Stimulated activated CD8-positive, alpha-beta memory T cell treated with anti-CD3 and anti-CD28 coated beads, Interleukin-12 subunit alpha, Interleukin-12 subunit beta, amount 100 ng/mL, for 4 hours (primary cell): ENCODE measurements at regions not wholly inside any gene's neighbourhood (a gene's known extent, or its start where the extent isn't known, plus 50 kb on each side); places are given as distances from the start of the nearest gene placed in this dataset.
"Not testable (repeated sequence)": the region's sequence is repeated elsewhere in the genome, so short reads cannot be mapped to it uniquely, and the experiment has no call there.

Source experiments
- DNase-seq: peaks from one replicate; pipeline ENCODE4 v3.0.0-alpha.2; 2020; ENCODE audit warnings: low read depth

DNA sequence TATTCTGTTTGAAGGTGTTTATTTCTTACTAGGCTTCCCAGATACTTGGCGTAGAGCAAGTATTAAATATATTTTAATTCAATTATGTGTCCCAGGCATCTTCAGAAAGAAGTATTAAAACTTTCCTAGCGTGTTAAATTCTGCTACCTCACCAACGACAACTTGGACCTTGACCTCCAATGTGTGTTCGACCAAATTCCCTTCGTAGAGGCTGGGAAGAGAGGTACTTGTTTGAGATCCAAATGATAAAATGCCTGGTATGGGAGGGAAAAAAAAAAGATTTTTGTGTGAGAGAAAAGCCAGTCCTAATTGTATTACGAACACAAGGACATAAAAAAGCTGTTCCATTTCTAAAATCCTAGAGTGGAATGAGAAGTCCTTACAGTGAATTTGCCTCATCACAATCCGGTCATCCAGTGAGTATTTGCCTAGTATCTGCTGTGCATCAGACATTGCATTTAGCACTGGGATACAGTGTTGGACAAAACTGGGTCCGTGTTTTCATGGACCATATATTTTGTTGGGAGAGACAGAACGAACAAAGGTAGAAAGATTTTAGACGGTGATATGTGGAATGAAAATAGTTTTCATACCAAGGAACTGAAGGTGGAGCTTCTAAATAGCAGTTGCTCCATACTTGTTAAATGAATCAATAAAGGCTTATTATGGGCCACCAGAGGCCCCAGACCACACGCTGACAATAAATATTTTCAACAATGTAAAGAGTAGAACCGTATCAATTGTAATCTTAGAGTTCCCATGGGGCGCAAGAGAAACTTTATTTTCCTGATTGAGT is 103.1 kb downstream of the KIF4B start:
- no peak for DNase-seq

DNA sequence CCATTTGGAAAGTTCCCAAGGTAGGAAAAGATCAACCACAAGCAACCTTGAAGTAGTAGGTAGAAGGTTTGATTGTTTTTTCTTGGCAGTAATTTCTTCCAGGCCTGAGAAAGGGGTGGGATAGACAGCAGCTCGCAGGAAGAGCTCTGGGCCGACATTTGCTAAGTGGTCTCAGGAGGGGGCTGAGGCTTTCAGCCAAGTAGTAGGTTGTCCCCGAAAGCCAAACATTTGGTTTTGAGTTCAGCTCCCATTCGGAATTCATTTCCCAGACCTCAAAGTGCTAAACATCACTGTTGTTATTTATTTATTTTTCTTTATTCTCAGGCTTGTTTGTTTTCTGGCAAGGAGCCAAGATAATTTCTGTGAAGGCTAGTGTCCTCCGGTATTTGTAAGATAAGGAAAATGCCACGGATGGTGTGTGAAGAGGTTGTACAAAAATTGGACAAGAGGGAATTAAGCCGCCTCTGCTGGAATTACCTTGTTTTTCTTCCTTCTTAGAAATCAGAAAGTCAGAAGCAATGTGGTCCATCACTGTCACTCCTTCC is 112.1 kb downstream of the KIF4B start:
- DNase-seq = no peak

DNA sequence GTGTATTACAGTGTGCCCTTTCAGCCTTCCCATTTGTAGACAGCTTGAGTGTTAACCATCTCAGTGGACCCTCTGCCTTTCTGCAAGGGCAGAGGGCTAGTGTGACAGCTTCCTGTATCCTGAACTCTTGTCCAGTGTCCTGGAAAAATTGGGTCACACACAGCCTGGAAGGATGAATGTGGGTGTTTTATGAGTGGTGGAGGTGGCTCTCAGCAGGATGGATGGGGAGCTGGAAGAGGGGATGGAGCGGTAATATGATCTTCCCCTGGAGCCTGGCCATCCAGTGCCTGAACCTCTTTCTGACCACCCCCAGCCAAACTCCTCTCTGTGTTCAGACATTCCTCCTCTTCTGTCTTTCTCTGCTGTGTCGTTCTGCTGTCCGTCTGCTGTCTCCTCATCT is 113.0 kb downstream of the KIF4B start:
- DNase-seq = no peak

DNA sequence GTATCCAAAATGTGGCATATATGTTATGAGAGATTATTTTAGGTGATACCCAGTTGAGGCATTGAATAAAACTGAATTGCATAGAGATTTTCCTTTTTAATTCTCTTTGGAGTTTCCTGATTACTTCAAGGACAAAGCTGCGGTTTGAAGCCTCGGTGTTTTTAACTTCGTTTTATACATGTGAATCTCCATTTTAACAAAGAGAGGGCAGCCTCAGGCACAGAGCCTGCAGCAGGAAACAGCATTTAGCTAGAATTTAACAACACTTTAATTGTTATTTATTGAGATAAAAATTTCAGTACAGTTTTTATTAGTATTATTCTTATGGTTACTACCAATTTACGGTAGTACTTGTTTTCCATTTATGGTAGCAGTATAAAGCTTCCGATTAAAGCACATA is 114.0 kb downstream of the KIF4B start:
- DNase-seq = no peak

DNA sequence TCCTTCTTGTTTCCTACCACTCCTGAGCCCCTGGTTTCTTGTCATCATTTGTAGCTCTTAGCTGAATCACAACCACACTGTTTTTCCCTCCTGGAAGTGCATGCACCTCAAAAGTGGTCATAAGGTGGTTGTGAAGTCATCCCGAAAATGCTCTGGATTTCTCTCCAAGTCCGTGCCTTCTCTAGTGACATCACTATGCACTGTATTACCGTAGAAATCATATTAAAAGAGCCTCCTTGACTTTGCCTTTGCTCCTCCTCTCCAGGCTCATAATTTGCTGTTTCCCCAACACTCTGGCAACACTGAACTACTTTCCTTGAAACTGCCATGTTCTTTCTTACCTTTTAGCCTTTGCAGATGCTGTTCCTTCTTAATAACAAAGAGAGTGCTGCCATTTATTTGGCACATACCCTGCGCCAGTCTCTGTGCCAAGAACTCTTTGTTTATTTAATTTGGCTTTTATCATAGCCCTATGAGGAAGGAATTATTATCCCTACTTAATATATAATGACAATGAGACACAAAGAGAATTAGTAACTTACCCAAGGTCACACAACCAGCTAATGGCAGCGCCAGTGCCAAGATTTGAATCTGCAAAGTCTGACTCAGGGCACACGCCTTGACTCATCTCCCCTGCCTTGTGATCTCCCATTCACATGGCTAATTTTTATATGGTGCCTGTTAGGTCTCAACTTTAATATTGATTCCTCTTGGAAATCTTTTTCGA is 115.4 kb downstream of the KIF4B start:
- DNase-seq = no peak

DNA sequence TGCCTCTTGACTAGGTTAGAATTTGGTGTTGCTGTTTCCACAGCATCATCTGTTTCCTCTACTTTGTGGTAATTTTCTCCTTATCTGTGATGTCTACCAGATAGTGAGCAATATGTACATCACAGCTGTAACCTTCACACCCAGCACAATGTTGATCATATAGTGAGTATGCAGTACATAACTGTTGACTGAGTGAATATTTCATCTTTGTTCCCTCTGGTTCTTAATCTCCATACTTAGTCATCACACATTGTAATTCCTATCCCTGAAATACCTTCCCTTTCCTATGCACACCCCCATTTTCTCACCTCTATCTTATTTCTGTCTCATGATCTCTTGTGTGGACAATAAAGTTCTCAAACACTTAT is 115.9 kb downstream of the KIF4B start:
- no peak for DNase-seq

DNA sequence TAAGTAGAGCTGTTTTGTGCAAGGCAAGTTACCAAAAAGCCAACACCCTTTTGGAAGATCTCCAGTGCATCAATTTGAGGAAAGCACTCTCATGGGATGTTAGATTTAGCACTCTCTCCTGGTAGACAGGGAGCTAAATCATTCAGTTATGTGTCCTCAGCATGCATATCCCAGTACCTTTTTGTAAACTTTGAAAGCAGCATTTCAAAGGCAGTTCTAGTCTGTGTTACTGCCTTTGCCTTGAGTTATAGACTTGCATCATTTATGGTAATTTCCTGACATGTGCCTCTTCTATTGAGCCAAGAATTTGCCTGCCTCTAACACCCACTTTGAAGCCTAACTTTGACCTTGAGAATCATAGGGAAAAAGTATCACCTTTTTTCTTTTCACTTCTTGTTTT is 120.6 kb downstream of the KIF4B start:
- DNase-seq = no peak

DNA sequence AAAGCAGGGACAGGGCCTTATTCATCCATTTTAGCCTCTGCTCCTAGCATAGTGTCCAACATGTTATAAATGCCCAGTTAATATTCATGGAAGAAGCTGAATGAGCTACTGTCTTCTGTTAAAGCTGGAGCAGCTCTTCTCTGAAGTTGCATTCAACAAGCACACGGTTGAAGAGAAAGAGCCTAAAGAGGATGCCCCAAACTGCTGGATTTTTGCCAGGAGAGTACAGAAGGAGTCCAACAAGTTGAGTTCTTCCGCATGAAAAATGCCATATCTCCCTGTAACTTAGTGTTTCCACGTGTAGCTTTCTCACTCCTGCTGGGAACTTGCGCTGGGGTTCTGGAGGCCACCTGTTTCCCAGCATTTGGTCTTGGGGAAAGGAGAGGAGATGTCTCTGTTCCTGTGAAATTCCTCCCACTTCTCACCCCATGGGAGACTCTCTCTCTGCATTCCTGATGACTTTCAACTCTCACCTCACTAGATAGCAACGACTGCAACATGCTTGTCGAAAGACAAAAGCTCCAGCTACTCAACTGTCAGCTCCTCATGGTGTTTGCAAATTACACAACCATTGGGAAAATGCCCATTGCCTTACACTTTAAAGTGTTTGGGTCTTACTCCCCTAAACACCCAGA is 122.8 kb downstream of the KIF4B start:
- DNase-seq = no peak

DNA sequence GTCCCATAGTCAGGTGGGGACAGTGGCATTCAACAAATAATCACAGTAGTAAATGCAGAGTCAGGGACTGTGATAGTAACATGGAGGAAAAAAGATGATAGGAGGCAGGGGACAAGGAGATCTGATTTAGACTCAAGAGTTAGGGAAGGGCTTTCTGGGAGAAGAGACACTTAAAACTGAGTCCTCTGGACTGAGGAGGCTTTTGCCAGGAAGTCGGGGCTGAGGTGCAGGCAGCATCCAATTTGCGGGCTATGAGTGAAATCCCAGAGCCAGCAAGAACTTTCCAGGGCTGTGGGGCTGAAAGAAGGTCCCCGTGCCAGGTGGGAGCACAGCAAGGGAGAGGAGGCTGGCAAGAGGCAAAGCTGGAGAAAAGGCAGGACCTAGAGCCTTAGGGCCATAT is 124.1 kb downstream of the KIF4B start:
- DNase-seq = no peak

DNA sequence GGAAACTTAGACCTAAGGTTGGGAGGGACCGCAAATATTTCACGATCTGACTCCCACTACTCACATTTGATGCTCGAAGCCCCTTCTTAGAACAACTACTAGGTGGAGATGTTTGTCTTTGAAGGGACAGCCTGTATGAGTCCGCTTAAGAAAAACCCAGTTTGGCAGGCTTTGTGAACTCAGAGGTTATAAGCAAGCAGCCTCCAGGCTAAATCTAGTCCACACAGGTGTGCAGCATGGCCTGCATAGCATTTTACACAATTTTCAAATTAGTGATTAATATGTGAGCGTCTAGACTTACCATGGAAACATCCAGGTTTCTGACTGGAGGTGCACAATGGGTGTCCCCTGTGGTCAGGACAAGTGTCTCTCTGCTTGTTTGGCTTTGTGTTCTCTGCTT is 127.1 kb downstream of the KIF4B start:
- no peak for DNase-seq

DNA sequence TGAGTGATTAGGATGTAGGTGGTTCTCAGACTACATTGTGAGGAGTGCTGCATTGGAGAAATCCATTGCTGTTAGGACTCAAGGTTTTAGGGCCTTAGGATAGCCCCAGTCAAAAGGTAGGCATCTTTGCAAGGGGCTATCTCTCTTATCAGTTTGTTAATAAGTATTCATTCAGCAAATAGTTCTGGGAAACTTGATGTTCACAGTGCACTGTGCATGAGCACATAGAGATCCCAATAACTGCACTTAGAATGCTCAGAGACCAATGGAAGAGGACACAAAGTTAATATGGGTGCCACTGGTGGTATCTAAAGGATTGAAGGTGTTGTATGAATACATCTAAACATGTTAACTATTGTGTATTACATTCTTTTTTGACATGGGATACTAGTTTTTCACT is 131.4 kb downstream of the KIF4B start:
- no peak for DNase-seq

DNA sequence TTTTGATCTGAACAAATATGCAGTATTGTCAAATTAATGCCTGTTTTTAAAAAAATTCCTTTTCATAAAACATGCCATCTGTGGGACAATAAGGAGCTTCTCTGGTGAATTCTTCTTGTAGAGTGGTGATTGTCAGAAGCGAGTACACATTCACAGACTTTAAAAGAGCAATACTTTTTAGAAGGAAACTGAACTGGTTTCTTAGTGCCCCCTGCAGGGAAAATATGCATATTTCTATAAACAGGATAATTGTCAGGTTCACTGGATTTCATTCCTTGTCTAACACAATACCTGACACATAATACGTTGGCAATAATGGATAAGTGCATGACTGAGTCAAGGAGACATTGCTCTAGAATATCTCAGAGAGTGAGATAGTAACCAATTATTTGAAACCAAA is 133.7 kb downstream of the KIF4B start:
- no peak for DNase-seq

DNA sequence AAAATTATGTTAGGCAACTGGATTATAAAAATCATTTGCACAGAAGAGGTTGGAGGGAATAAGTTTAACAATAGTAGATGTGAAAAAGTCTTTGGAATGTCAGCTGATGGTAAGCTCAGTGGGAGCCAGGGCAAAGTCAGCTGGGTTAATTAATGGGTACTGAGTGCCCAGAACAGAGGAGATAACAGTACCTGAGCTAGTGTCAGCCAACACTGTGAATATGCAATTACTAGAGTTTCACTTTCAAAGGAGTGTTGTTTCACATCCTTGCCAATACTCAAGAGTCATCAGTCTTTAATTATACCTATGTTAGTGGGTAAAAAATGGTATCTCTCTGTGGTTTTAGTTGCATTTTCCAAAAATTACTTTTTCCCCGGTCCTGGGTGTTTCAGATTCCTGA is 135.1 kb downstream of the KIF4B start:
- no peak for DNase-seq

DNA sequence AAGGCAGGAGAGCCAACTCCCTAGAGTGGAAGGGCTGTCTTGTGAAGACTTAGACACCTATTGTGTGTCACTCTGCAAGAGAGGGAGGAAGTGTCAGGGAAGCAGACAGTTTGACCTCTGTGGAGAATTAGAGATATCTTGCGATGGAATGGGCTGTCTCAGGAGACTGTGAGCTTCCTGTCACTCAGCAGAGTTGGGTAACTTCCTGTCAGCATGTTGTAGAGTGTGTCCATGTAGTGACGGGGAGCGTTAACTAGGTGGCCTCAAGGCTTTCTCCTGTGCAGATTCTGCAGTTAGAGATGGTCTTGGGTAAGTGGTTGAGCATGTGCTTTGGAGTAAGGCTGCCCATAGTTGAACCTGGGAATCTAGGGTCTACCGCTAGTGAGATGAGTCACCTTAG is 136.5 kb downstream of the KIF4B start:
- DNase-seq = no peak

DNA sequence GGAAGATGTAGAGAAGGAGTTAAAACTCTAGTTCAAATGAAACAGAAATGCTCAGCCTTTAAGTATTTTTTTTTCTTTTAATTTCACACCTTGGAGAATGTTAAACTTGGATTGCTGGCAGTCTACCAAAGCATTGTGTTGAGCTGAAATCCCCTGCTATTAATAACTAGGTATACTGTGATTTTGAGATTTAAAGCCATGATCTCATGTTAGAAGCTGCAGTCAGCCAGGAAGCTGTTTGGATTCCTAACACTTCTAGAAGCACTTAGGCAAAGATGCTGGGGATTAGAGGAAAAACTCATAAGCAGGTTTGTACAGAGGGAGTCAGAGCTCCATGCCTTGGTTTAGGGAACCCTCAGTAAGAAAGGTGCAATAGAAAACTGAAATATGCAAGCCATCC is 141.4 kb downstream of the KIF4B start:
- no peak for DNase-seq

DNA sequence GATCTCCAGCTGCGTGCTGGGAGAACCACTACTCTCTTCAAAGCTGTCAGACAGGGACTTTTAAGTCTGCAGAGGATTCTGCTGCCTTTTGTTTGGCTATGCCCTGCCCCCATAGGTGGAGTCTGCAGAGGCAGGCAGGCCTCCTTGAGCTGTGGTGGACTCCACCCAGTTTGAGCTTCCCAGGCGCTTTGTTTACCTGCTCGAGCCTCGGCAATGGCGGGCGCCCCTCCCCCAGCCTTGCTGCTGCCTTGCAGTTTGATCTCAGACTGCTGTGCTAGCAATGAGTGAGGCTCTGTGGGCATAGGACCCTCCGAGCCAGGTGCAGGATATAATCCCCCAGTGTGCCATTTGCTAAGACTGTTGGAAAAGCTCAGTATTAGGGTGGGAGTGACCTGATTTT is 149.5 kb downstream of the KIF4B start:
- not testable (repeated sequence) for DNase-seq

DNA sequence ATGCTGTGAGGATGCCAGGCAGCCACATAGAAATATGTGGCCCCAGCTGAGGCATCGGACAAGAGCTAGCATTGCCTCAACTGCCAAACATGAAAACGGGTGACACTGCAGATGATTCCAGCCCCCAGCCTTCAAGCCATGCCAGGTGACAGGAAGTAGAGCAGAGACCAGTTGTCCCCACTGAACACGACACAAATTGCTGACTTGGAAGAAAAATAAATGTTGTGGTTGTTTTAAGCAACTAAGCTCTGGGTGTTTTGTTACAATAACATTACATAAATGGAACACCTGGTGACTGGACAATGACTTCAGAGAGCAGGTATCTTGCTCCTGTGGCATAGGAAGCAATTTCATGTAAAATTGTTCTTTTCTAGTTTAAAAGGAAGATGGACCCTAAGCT is 154.2 kb downstream of the KIF4B start:
- no peak for DNase-seq

DNA sequence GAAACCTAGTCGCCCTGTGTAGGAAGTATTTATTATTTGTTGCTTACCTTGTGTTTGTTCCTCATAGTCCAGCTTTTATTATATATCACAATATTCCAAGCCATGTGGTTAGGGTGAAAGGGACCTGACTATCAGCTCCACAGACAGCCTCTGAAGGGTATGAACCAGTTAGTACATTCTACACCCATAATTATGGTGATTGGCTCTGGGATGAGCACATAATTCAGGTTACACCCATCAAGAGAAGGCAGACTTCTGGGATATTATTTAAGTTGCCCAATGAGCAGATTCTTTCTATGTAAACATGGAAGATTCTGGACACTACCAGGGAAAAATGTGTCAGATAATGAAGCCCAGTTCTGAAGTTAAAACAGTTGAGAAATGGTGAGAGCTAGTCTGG is 168.0 kb downstream of the KIF4B start:
- no peak for DNase-seq

DNA sequence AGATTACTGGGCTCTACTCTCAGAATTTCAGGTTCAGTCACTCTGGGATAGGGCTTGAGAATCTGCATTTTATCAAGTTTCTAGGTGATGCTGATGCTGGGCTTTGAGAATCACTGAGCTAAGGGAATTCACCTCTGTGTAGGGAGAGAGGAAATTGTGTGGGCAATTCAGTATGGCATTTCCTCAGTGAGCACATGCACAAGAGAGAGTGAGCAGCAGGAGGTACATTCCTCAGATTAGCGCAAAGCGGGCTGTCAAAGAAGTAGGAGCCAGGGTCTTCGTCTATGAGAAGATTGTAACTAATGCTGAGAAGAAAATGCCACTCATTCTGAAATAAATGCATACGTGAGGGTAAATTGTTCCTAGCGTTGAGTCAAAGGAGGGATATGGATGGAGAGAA is 175.9 kb downstream of the KIF4B start:
- no peak for DNase-seq

DNA sequence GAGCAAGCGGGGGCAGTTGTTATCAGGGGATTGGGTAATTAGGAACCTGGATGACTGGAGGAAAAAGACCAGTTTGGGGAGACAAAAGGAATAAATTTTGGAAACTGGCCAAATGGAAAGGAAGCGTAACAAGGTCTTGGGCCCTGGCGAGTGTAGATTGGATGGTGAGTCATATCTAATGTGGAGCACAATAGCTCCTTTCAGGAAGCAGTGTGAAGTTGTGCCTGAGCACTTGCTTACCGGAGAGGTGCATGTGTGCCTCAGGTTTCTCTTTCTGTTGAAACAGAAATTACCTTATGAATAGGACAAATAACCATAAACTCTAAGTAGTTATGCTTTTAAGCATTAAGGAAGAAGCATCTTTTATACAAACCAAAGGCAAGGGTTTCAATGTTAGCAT is 176.4 kb downstream of the KIF4B start:
- no peak for DNase-seq

DNA sequence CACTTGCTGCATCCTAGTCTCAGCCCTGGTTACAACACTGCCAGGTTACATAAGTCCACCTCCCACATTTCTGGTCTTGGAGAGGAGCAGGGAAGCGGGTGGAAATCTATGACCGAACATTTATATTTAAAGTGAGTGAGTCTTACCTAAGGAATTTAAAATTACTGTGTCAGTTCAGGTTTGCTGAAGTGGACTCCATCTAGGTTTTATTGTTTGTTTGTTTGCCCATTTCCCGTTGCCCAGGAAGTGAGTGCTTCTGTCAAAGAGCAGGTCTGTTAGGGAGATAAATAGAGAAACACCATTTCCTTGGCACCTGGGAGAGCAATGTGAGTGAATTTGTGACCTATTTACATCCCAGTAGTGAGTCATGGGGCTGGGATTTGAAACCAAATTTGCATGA is 179.5 kb downstream of the KIF4B start:
- DNase-seq = no peak

DNA sequence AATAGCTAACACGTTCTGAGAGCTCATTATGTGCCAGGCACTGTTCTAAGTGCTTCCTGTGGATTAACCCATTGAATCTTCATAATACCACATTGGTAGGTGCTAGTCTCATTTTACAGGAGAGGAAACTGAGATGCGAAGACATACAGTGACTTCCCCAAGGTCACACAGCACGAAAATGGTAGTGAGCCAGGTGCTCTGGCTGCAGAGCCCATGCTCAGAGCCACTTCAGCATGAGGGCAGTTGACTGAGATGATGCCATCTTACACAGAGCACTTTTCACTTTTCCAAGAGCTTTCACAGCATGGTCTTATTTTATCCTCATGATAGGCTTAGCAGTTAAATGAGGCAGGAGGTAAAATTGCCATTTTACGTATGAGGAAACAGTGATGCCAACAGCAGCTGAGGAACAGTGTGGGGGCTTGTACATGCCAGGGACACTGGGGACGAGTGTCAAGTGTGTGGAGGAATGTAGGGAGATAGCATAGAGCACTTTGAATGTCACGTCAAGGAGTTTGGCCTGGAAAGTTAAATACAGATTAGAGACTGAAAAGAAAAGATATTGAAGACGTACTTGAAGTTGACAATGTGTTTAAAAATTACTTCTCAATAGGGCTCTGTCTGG is 180.0 kb downstream of the KIF4B start:
- DNase-seq = no peak

DNA sequence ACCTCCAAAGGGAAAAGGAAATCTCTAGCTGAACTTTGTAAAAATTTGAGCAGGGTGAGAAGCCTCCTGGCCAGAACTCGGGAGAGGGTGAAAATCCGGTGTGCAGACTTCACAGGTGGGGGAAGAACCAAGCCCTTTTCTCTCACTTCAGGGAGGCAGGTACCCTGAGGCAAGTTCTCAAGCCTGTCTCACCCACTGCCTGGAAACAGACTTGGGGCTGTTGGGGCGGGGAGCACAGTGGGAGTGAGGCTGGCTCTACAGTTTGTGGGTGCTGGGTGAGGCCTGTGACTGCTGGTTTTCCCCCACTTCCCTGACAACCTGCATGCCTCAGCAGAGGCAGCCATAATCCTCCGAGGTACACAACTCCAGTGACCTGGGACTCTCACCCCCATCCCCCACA is 187.1 kb downstream of the KIF4B start:
- DNase-seq = no peak
